H7 (cell line): ENCODE measurements at regions not wholly inside any gene's neighbourhood (a gene's known extent, or its start where the extent isn't known, plus 50 kb on each side); places are given as distances from the start of the nearest gene placed in this dataset.
"Not testable (repeated sequence)": the region's sequence is repeated elsewhere in the genome, so short reads cannot be mapped to it uniquely, and the experiment has no call there.

Experiments
- DNase-seq: peaks from one replicate; pipeline ENCODE4 v3.0.0; 2012
- H3K27me3 ChIP-seq: 2 replicates; pipeline ENCODE4 v1.6.0; 2011; ENCODE audit warnings: mild to moderate bottlenecking, low read length; ENCODE audit not compliant: control insufficient read depth, insufficient read depth
- H3K36me3 ChIP-seq: replicated peaks from 2 replicates; pipeline ENCODE4 v1.5.1; 2011; ENCODE audit warnings: low read length; ENCODE audit not compliant: control insufficient read depth, insufficient read depth
- H3K4me3 ChIP-seq: 2 replicates; pipeline ENCODE4 v1.5.1; 2011; ENCODE audit warnings: low read depth, mild to moderate bottlenecking, control low read depth, low read length, moderate library complexity; ENCODE audit not compliant: insufficient read depth

DNA sequence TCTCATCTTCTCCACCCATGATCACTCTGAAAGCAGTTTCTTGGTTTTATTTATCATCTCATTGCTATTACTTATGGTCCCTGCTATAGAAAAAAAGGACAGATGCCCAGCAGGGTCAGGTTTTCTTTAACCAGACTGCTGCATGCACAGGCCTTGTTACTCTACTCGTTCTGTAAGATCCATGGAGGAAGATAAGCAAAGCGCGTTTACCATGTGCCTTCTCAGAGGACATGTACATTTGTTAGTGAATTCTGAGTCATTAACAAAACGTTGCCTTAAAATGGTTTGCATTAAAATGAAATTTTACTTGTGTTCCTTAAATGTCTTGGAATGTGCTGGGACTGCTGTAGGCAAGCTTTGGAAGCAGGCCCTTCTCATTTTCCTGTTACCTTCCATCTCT lies 657.3 kb upstream of the KCNMB2 start:
- H3K4me3 ChIP-seq = no peak overlapping the region
- no peaks in the 10 kb centered on the region for H3K36me3 ChIP-seq
- no peaks in the 10 kb centered on the region for H3K27me3 ChIP-seq
- DNase-seq = no peak

DNA sequence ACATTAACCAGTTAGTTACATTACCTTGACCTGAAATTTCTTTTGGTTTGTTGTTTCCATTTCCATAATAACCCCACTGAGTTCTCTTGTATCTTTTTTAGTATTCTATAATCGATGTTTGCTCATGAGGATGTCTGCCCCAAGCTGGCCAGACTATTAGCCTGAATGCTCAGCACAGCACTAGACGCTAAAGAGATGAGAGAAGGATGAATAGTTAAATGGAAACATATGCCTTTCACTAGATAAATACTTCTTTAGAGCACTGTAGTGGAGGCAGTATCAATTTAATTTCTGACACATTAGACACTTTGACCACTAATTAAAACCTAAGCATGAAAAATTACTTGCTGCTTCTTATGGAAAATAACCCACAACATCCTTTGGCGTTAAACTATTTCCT lies 654.9 kb upstream of the KCNMB2 start:
- Histone ChIP-seq H3K27me3 (no peaks in the 10 kb centered on the region), H3K4me3 (no peak overlapping the region), H3K36me3 (no peaks in the 10 kb centered on the region)
- DNase-seq = no peak

DNA sequence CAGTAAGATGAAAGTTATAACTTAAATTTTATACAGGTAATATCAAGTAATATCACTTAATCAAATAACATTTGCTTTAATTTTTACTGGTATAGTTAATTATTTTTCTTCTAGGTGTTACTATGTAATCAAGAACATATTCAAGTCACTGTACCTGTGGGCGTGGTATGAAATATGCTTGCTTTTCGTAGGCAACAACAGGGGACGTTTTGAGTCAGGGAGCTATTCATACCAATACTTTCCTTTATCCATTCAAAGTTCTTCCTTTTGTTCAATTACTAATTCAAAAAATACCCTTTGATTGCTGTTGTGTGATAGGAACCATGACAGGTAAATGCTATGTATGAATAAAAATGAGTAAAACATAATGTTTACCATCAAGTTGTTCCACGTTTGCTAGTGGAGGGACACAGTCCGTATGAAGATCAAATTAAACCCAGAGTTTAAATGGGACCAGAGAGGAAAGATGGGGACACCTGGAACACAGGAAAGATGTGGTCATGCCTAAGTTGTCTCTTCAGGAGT lies 654.0 kb upstream of the KCNMB2 start:
- Histone ChIP-seq H3K27me3 (no peaks in the 10 kb centered on the region), H3K4me3 (no peak overlapping the region), H3K36me3 (no peaks in the 10 kb centered on the region)
- no peak for DNase-seq

DNA sequence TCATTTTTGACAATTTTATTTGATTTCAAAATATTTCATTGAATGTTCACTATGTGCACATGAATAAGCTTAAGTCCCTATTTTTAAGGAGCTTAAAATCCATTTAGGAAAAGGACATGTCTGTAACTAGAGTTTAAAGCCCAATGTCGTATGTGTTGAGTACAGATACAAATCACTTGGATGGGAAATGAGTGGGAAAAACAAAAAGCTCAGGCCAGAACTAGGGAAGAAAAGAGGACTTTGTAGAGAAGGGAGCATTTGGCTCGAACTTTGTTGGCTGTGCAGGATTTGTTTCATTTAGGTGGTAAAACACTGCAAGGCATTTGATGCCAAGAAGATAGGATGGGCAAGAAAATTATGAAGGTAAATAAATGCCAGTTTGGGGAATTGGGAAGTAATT lies 653.1 kb upstream of the KCNMB2 start:
- Histone ChIP-seq H3K27me3 (no peaks in the 10 kb centered on the region), H3K36me3 (no peaks in the 10 kb centered on the region), H3K4me3 (no peak overlapping the region)
- no peak for DNase-seq

DNA sequence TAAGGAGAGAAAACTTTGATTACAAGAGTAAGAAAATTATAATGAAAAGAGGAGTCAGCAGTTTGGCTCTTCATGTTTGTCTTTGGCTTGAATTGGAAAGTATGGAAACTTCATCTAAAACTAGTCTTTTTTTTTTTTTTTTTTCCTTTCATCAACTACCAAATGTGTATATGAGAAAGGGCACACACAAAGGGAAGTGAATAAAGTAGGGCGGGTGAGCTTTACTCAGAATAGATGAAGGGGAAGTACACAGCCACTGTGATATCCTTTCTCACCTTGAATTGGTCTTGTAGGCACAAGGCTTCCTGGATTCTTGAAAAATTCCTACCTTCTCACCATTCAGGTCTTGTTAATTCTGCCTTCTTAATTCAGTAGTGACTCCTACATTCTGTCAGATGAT lies 652.3 kb upstream of the KCNMB2 start:
- Histone ChIP-seq H3K4me3 (no peak overlapping the region), H3K36me3 (no peaks in the 10 kb centered on the region), H3K27me3 (no peaks in the 10 kb centered on the region)
- no peak for DNase-seq

DNA sequence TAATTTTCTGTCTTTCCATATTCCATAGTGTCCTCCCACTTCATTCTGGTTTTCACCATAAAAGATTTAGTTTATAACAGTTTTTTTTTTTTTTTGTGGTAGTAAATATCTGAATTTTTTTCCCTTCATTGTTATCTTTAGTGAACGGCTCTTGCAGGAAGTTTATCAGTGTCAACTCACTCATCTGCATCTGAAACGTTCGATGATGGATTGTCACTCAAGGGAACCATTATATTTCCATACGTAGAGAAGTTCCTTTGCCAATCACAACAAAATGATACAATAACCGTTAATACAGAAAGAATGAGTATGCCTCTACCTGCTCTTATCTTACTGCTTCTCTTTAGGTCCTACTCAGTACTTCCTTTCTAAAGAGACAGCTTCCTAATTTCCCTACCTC lies 651.2 kb upstream of the KCNMB2 start:
- DNase-seq = no peak
- no peaks in the 10 kb centered on the region for H3K36me3 ChIP-seq
- no peak overlapping the region for H3K4me3 ChIP-seq
- no peaks in the 10 kb centered on the region for H3K27me3 ChIP-seq

DNA sequence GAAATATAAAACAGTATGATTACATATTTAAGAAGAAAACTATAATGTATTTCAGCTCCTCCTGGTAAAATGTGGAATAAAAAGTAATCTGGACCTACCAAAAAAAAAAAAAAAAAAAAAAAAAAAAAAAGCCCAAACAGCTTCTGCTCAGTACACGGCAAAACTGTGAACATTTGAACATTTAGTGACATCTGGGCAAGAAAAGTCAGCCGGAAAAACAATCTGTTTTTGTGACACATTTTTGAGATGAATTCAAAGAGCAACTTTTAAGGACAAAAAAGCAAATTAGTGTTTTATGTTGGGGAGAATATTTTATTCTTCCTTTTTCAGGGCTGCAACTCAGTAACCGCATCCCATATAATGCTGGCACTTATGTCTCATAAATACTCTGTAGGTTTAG lies 649.7 kb upstream of the KCNMB2 start:
- no peak overlapping the region for H3K4me3 ChIP-seq
- H3K27me3 ChIP-seq = no peaks in the 10 kb centered on the region
- DNase-seq = no peak
- H3K36me3 ChIP-seq = no peaks in the 10 kb centered on the region

DNA sequence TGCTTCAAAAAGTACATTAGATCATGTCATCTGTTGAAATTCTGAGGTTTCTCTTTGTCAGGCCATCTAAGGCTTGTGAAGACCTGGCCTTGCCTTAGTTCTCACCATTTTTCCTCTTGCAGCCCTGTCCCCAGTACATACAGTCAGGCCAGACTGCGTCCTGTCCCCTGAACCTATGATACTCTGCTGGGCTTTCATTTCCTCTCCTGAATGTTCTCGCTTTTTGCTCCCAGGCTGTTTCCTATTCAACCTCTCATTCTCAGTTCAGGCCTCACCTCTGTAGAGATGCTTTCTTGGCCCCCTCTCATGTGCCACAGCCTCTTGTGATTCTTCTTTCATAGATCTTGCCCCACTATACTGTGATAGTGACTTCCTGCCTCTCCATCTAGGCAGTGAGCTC lies 648.8 kb upstream of the KCNMB2 start:
- Histone ChIP-seq H3K27me3 (no peaks in the 10 kb centered on the region), H3K36me3 (no peaks in the 10 kb centered on the region), H3K4me3 (no peak overlapping the region)
- no peak for DNase-seq

DNA sequence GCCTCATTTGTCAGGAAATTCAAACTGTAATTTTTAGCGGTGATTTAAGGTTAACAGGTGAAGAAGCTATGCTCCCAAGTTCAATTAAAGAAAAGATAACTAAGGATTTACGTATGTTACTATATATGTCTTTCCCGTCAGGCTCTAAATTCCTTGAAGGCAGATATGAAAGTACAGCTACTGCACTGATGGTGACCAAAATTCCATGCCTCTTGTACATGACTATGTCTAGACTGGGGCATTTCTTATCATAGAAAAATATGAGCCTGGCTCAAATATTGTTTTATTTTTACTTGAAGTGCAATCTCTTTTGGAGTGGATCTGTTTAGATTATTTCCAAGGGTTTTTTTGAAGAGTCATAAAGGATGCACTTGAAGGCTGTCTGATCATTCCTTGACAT lies 647.1 kb upstream of the KCNMB2 start:
- Histone ChIP-seq H3K4me3 (no peak overlapping the region), H3K36me3 (no peaks in the 10 kb centered on the region), H3K27me3 (no peaks in the 10 kb centered on the region)
- no peak for DNase-seq

DNA sequence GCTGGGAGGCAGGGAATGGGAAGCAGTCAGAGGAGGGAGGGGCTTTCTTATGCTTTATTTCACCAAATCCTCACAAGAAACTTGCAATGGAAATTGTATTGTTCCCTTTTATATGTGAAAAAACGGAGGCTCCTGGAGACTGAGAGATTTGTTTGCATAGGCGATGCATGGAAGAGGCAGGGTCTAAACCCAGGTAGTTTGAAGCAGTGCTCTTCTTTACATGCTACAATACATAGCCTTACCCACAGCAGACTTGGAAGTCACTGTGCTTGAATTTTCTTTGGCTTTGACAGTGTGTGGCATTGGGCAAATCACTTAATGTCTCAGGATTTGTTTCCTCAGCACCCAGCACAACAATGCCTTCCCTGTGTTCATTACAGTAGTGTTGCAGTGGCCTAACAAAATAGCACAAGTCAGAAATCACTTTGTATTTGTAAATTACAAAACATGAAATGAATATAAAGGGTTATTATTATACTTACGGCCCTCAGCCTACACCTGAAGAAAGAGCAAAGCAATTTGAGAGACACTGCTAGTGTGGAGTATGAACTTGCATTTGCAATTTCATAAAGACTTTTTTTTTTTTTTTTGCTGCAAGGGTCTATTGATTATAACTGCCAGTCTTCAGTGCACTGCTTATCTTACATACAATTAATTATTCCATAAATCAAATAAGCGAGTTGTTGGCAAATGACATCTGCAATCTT lies 646.4 kb upstream of the KCNMB2 start:
- DNase-seq = no peak
- no peak overlapping the region for H3K4me3 ChIP-seq
- no peaks in the 10 kb centered on the region for H3K27me3 ChIP-seq
- H3K36me3 ChIP-seq = no peaks in the 10 kb centered on the region

DNA sequence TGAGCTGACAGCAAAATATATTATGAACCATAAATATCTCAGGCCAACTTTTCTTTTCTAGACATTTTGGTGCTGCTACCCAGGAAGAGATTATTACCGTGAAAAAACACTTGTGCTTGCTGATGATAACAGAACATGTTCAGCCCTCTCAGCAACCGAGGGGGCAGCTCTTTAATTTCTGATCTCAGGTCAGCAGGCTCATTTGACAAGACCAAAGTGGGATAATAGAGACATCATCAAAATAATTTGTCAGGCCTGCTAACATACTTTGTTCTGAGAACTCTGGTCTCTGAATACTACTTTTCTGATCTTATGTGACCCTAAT lies 645.9 kb upstream of the KCNMB2 start:
- no peak for DNase-seq
- no peak overlapping the region for H3K4me3 ChIP-seq
- no peaks in the 10 kb centered on the region for H3K27me3 ChIP-seq

DNA sequence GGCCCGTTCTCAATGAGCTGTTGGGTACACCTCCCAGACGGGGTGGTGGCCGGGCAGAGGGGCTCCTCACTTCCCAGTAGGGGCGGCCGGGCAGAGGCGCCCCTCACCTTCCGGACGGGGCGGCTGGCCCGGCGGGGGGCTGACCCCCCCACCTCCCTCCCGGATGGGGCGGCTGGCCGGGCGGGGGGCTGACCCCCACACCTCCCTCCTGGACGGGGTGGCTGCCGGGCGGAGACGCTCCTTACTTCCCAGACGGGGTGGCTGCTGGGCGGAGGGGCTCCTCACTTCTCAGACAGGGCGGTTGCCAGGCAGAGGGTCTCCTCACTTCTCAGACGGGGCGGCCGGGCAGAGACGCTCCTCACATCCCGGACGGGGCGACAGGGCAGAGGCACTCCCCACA lies 644.7 kb upstream of the KCNMB2 start:
- DNase-seq, H3K4me3 ChIP-seq, H3K36me3 ChIP-seq, H3K27me3 ChIP-seq: not testable (repeated sequence)

More for the DNA sequence above, 645.9 kb upstream of the KCNMB2 start:
- H3K36me3 ChIP-seq = no peaks in the 10 kb centered on the region

DNA sequence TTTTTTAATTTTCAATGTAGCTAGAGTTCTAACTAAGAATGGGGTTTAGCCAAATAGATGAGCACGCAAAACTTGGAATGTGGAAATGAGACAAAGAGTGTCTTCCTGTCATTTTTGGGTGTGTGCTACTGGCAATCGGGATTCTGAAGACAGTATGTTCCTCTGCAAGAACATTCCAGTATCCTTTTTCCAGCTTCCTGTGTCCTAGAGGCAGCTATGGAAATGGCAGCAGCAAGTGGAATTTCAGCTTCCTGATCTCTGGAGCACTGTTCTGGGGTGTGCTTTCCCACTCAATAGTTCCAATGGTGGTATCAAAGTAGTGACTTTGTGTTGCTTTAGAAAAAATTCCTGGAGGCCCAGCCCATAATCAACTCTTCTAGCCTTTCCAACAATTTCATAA lies 642.9 kb upstream of the KCNMB2 start:
- no peak overlapping the region for H3K4me3 ChIP-seq
- H3K27me3 ChIP-seq = no peaks in the 10 kb centered on the region
- H3K36me3 ChIP-seq = no peaks in the 10 kb centered on the region
- peak; percentile 26 for DNase-seq

DNA sequence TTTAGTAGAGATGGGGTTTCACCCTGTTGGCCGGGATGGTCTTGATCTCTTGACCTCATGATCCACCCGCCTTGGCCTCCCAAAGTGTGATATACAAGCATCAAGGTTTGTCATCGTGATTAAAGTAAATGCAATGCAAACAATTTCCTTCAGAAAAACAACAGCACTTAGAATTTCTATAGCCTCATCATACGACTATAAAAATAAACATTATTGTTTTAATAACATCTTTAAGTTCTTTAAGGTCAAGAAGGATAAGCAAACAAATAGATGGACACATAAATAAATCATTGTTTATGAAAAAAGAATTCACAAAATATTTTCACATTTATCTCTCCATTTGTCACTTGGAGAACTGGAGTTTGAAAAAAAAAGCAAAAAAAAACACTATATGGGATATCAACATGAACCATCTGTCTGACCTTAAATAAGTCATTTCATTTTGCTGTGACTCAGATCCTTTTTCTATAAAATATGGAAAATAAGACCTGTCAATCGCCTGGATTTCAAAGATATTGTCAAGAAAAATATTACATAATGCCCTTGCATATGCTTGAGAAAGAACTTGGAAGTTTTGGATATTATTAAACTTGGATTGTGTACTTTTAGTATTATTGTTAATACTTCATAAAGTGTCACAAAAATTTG lies 642.0 kb upstream of the KCNMB2 start:
- Histone ChIP-seq H3K36me3 (no peaks in the 10 kb centered on the region), H3K27me3 (no peaks in the 10 kb centered on the region), H3K4me3 (no peak overlapping the region)
- DNase-seq = no peak

DNA sequence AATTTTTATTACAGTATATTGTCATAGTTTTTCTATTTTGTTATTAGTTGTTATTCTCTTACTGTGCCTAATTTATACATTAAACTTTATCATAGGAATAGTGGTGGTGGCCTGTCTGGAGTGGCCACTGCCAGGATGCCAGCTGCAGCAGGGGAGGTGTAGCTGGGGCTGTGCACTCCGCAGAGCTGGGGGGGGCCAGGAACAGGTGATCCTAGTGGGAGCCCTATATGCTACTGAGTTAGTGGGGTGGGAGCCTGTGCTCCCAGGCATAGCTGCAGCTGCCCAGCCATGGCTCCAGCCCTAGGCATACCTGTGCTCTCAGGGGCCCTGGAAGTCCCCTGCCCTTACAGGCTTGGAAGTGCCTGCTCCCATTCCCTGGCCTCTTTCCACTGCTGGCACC lies 638.1 kb upstream of the KCNMB2 start:
- H3K27me3 ChIP-seq = no peaks in the 10 kb centered on the region
- H3K4me3 ChIP-seq = no peak overlapping the region
- no peaks in the 10 kb centered on the region for H3K36me3 ChIP-seq
- DNase-seq = no peak
